BLaER1 (cell line): ENCODE measurements at regions not wholly inside any gene's neighbourhood (a gene's known extent, or its start where the extent isn't known, plus 50 kb on each side); places are given as distances from the start of the nearest gene placed in this dataset.

Source experiments
- H3K27ac ChIP-seq: shearing (Covaris generic); formaldehyde crosslinking; 2 replicates; pipeline ENCODE4 v1.8.1; 2022
- H3K27me3 ChIP-seq: shearing (Covaris generic); formaldehyde crosslinking; 2 replicates; pipeline ENCODE4 v1.8.1; 2022
- H3K36me3 ChIP-seq: shearing (Covaris generic); formaldehyde crosslinking; 2 replicates; pipeline ENCODE4 v1.8.1; 2022
- H3K4me1 ChIP-seq: shearing (Covaris generic); formaldehyde crosslinking; 2 replicates; pipeline ENCODE4 v1.8.1; 2022
- H3K4me2 ChIP-seq: shearing (Covaris generic); formaldehyde crosslinking; 2 replicates; pipeline ENCODE4 v1.8.1; 2022
- H3K4me3 ChIP-seq: shearing (Covaris generic); formaldehyde crosslinking; 2 replicates; pipeline ENCODE4 v1.8.1; 2022
- H3K9ac ChIP-seq: shearing (Covaris generic); formaldehyde crosslinking; 2 replicates; pipeline ENCODE4 v1.8.1; 2022
- H3K9me3 ChIP-seq: shearing (Covaris generic); formaldehyde crosslinking; 2 replicates; pipeline ENCODE4 v1.8.1; 2022
- H4K20me1 ChIP-seq: shearing (Covaris generic); formaldehyde crosslinking; 2 replicates; pipeline ENCODE4 v1.8.1; 2022
- Cebpa-rat ChIP-seq: shearing (Covaris generic); IDR thresholded peaks from 2 replicates; pipeline ENCODE4 v1.8.1; 2022

- Histone ChIP-seq H3K4me1 (no peaks in the 10 kb centered on the region), H3K27me3 (no peaks in the 10 kb centered on the region)
Observed at GRCh38 chr14:76581592-76581991, 179.7 kb upstream of the VASH1 start.

GRCh38 chr14:76582447-76582846, 178.8 kb upstream of the VASH1 start:
- H3K9ac ChIP-seq: no peak overlapping the region
- H3K9me3 ChIP-seq: no peaks in the 10 kb centered on the region
- no peaks in the 10 kb centered on the region for H3K4me1 ChIP-seq
- no peak overlapping the region for H3K4me2 ChIP-seq
- no peak for TF ChIP-seq Cebpa-rat
- no peak overlapping the region for H3K27ac ChIP-seq
- no peaks in the 10 kb centered on the region for H4K20me1 ChIP-seq
- no peaks in the 10 kb centered on the region for H3K36me3 ChIP-seq
- H3K4me3 ChIP-seq: no peak overlapping the region
- H3K27me3 ChIP-seq: no peaks in the 10 kb centered on the region

More at GRCh38 chr14:76581592-76581991, 179.7 kb upstream of the VASH1 start:
- H3K27ac ChIP-seq: no peak overlapping the region
- no peak overlapping the region for H3K4me3 ChIP-seq
- TF ChIP-seq Cebpa-rat: no peak
- H3K36me3 ChIP-seq: no peaks in the 10 kb centered on the region
- no peaks in the 10 kb centered on the region for H4K20me1 ChIP-seq
- H3K9ac ChIP-seq: no peak overlapping the region
- no peaks in the 10 kb centered on the region for H3K9me3 ChIP-seq
- no peak overlapping the region for H3K4me2 ChIP-seq

- no peaks in the 10 kb centered on the region for H3K9me3 ChIP-seq
- H3K27ac ChIP-seq: no peak overlapping the region
- H3K36me3 ChIP-seq: no peaks in the 10 kb centered on the region
- H3K9ac ChIP-seq: no peak overlapping the region
- no peaks in the 10 kb centered on the region for H3K27me3 ChIP-seq
- no peaks in the 10 kb centered on the region for H4K20me1 ChIP-seq
- no peak for TF ChIP-seq Cebpa-rat
- H3K4me3 ChIP-seq: no peak overlapping the region
- H3K4me2 ChIP-seq: no peak overlapping the region
- no peaks in the 10 kb centered on the region for H3K4me1 ChIP-seq
Observed at GRCh38 chr14:76583174-76583573, 178.1 kb upstream of the VASH1 start.

GRCh38 chr14:76583805-76584204, 177.5 kb upstream of the VASH1 start:
- H3K4me2 ChIP-seq: no peak overlapping the region
- TF ChIP-seq Cebpa-rat: no peak
- no peaks in the 10 kb centered on the region for H3K36me3 ChIP-seq
- H3K9ac ChIP-seq: no peak overlapping the region
- no peaks in the 10 kb centered on the region for H4K20me1 ChIP-seq
- no peak overlapping the region for H3K27ac ChIP-seq
- H3K27me3 ChIP-seq: no peaks in the 10 kb centered on the region
- no peak overlapping the region for H3K4me3 ChIP-seq
- H3K4me1 ChIP-seq: no peaks in the 10 kb centered on the region
- no peaks in the 10 kb centered on the region for H3K9me3 ChIP-seq

- no peaks in the 10 kb centered on the region for H4K20me1 ChIP-seq
- TF ChIP-seq Cebpa-rat: no peak
- H3K4me3 ChIP-seq: no peak overlapping the region
- no peaks in the 10 kb centered on the region for H3K36me3 ChIP-seq
- H3K9ac ChIP-seq: no peak overlapping the region
- no peak overlapping the region for H3K4me2 ChIP-seq
- no peaks in the 10 kb centered on the region for H3K27me3 ChIP-seq
- no peaks in the 10 kb centered on the region for H3K4me1 ChIP-seq
- no peak overlapping the region for H3K27ac ChIP-seq
- no peaks in the 10 kb centered on the region for H3K9me3 ChIP-seq
Observed at GRCh38 chr14:76584271-76584702, 177.0 kb upstream of the VASH1 start.

- Histone ChIP-seq H3K9me3 (no peaks in the 10 kb centered on the region), H3K27ac (no peak overlapping the region), H4K20me1 (no peaks in the 10 kb centered on the region), H3K27me3 (no peaks in the 10 kb centered on the region), H3K4me1 (no peaks in the 10 kb centered on the region), H3K9ac (no peak overlapping the region), H3K4me3 (no peak overlapping the region), H3K4me2 (no peak overlapping the region), H3K36me3 (no peaks in the 10 kb centered on the region)
- no peak for TF ChIP-seq Cebpa-rat
Observed at GRCh38 chr14:76585616-76586015, 175.7 kb upstream of the VASH1 start.

GRCh38 chr14:76589246-76589645, 172.0 kb upstream of the VASH1 start:
- no peak overlapping the region for H3K27ac ChIP-seq
- H3K27me3 ChIP-seq: no peaks in the 10 kb centered on the region
- H3K4me1 ChIP-seq: no peaks in the 10 kb centered on the region
- no peak for TF ChIP-seq Cebpa-rat
- no peak overlapping the region for H3K4me3 ChIP-seq
- no peaks in the 10 kb centered on the region for H4K20me1 ChIP-seq
- H3K9ac ChIP-seq: no peak overlapping the region
- H3K36me3 ChIP-seq: no peaks in the 10 kb centered on the region
- no peak overlapping the region for H3K4me2 ChIP-seq
- H3K9me3 ChIP-seq: no peaks in the 10 kb centered on the region

- no peaks in the 10 kb centered on the region for H3K36me3 ChIP-seq
- H3K9ac ChIP-seq: no peak overlapping the region
- H3K4me3 ChIP-seq: no peak overlapping the region
- H3K9me3 ChIP-seq: no peaks in the 10 kb centered on the region
- no peak for TF ChIP-seq Cebpa-rat
- no peak overlapping the region for H3K27ac ChIP-seq
- no peaks in the 10 kb centered on the region for H3K4me1 ChIP-seq
- H3K4me2 ChIP-seq: no peak overlapping the region
- no peaks in the 10 kb centered on the region for H4K20me1 ChIP-seq
- H3K27me3 ChIP-seq: no peaks in the 10 kb centered on the region
Observed at GRCh38 chr14:76591266-76591665, 170.0 kb upstream of the VASH1 start.

GRCh38 chr14:76595266-76595665, 166.0 kb upstream of the VASH1 start:
- H3K36me3 ChIP-seq: no peaks in the 10 kb centered on the region
- no peaks in the 10 kb centered on the region for H4K20me1 ChIP-seq
- no peaks in the 10 kb centered on the region for H3K27me3 ChIP-seq
- H3K27ac ChIP-seq: no peak overlapping the region
- H3K4me2 ChIP-seq: no peak overlapping the region
- no peak overlapping the region for H3K9ac ChIP-seq
- no peaks in the 10 kb centered on the region for H3K9me3 ChIP-seq
- TF ChIP-seq Cebpa-rat: no peak
- no peak overlapping the region for H3K4me3 ChIP-seq
- no peaks in the 10 kb centered on the region for H3K4me1 ChIP-seq

- Histone ChIP-seq H3K36me3 (no peaks in the 10 kb centered on the region), H3K27ac (no peak overlapping the region), H3K9me3 (peaks cover 3% of the 10 kb centered on the region; the same call in 1 of the 2 replicates), H3K4me2 (no peak overlapping the region), H4K20me1 (no peaks in the 10 kb centered on the region), H3K4me1 (no peaks in the 10 kb centered on the region), H3K9ac (no peak overlapping the region), H3K27me3 (no peaks in the 10 kb centered on the region), H3K4me3 (no peak overlapping the region)
- TF ChIP-seq Cebpa-rat: no peak
Observed at GRCh38 chr14:76597387-76597786, 163.9 kb upstream of the VASH1 start.

GRCh38 chr14:76599141-76599540, 162.1 kb upstream of the VASH1 start:
- no peak overlapping the region for H3K4me3 ChIP-seq
- peaks cover 3% of the 10 kb centered on the region; the same call in 1 of the 2 replicates for H3K9me3 ChIP-seq
- no peak overlapping the region for H3K9ac ChIP-seq
- no peak overlapping the region for H3K4me2 ChIP-seq
- no peaks in the 10 kb centered on the region for H3K36me3 ChIP-seq
- H3K4me1 ChIP-seq: no peaks in the 10 kb centered on the region
- no peak for TF ChIP-seq Cebpa-rat
- H4K20me1 ChIP-seq: no peaks in the 10 kb centered on the region
- no peak overlapping the region for H3K27ac ChIP-seq
- no peaks in the 10 kb centered on the region for H3K27me3 ChIP-seq
